Neural progenitor cell (in vitro differentiated cells): ENCODE measurements at regions not wholly inside any gene's neighbourhood (a gene's known extent, or its start where the extent isn't known, plus 50 kb on each side); places are given as distances from the start of the nearest gene placed in this dataset.

ENCODE experiments used
- DNase-seq: peaks from one replicate; pipeline ENCODE4 v3.0.0-alpha.2; 2016; ENCODE audit warnings: low spot score
- H2AFZ ChIP-seq: fragments of 200-600 bp; sonication (generic); replicated peaks from 2 replicates; pipeline ENCODE4 v1.6.1; 2016; ENCODE audit warnings: antibody characterized with exemption
- H3F3A ChIP-seq: fragments of 200-600 bp; sonication (generic); 2 replicates; pipeline ENCODE4 v1.6.1; 2016; ENCODE audit warnings: antibody characterized with exemption, low read depth
- H3K27ac ChIP-seq: fragments of 200-600 bp; sonication (generic); 2 replicates; pipeline ENCODE4 v1.5.1; 2016; ENCODE audit warnings: mild to moderate bottlenecking
- H3K27me3 ChIP-seq: fragments of 200-600 bp; sonication (generic); 2 replicates; pipeline ENCODE4 v1.6.1; 2016; ENCODE audit warnings: mild to moderate bottlenecking, moderate library complexity
- H3K36me3 ChIP-seq: fragments of 200-600 bp; sonication (generic); 2 replicates; pipeline ENCODE4 v1.5.1; 2016
- H3K4me1 ChIP-seq: fragments of 200-600 bp; sonication (generic); 2 replicates; pipeline ENCODE4 v1.6.1; 2016; ENCODE audit warnings: mixed run types
- H3K4me2 ChIP-seq: fragments of 200-600 bp; sonication (generic); 2 replicates; pipeline ENCODE4 v1.6.1; 2016
- H3K4me3 ChIP-seq: fragments of 200-600 bp; sonication (generic); 2 replicates; pipeline ENCODE4 v1.5.1; 2016
- H3K79me2 ChIP-seq: fragments of 200-600 bp; sonication (generic); 2 replicates; pipeline ENCODE4 v1.6.1; 2016; ENCODE audit warnings: low read depth
- H3K9ac ChIP-seq: fragments of 200-600 bp; sonication (generic); 2 replicates; pipeline ENCODE4 v1.6.1; 2016
- H3K9me3 ChIP-seq: fragments of 200-600 bp; sonication (generic); 2 replicates; pipeline ENCODE4 v1.5.1; 2016; ENCODE audit warnings: low read depth
- H4K20me1 ChIP-seq: fragments of 200-600 bp; sonication (generic); 2 replicates; pipeline ENCODE4 v1.6.1; 2016; ENCODE audit warnings: low read depth
- H3K27ac Mint-ChIP-seq: 3 replicates; pipeline ENCODE4 v1.8.0; 2021; ENCODE audit warnings: mixed read lengths
- H3K27me3 Mint-ChIP-seq: 2 replicates; pipeline ENCODE4 v1.8.0; 2022; ENCODE audit warnings: low read depth, mild to moderate bottlenecking, inconsistent platforms, moderate library complexity, mixed read lengths; ENCODE audit not compliant: insufficient read depth
- H3K36me3 Mint-ChIP-seq: 3 replicates; pipeline ENCODE4 v1.8.0; 2021; ENCODE audit warnings: mixed read lengths
- H3K4me1 Mint-ChIP-seq: 3 replicates; pipeline ENCODE4 v1.8.0; 2021; ENCODE audit warnings: mixed read lengths
- H3K4me3 Mint-ChIP-seq: 3 replicates; pipeline ENCODE4 v1.8.0; 2021; ENCODE audit warnings: mild to moderate bottlenecking, moderate library complexity, mixed read lengths
- H3K9me3 Mint-ChIP-seq: 3 replicates; pipeline ENCODE4 v1.8.0; 2020; ENCODE audit warnings: mixed read lengths
- EZH2 ChIP-seq: fragments of 200-600 bp; sonication (generic); IDR thresholded peaks from 2 replicates; pipeline ENCODE4 v1.6.1; 2017; ENCODE audit warnings: antibody characterized with exemption, mild to moderate bottlenecking, moderate library complexity
- EZH2phosphoT487 ChIP-seq: fragments of 200-600 bp; sonication (generic); IDR thresholded peaks from 2 replicates; pipeline ENCODE4 v1.6.1; 2017; ENCODE audit warnings: antibody characterized with exemption
- TF ChIP-seq, protein P1 (sequence below): fragments of 200-600 bp; sonication (generic); IDR thresholded peaks from 2 replicates; pipeline ENCODE4 v1.5.1; 2017; ENCODE audit warnings: antibody characterized with exemption, mild to moderate bottlenecking

- Histone ChIP-seq H3K9me3 (no peaks in the 10 kb centered on the region), H3K27me3 (no peaks in the 10 kb centered on the region), H3K27ac (no peak overlapping the region), H3K4me2 (peak overlapping the region; percentile 31), H4K20me1 (no peaks in the 10 kb centered on the region), H3K79me2 (no peaks in the 10 kb centered on the region), H3F3A (peaks cover 29% of the 10 kb centered on the region), H3K4me1 (peaks cover 33% of the 10 kb centered on the region), H3K4me3 (no peak overlapping the region), H2AFZ (peak overlapping the region; percentile 83), H3K9ac (no peak overlapping the region), H3K36me3 (no peaks in the 10 kb centered on the region)
- Mint-ChIP-seq H3K27me3 (peaks cover 2% of the 10 kb centered on the region), H3K4me1 (peaks cover 64% of the 10 kb centered on the region), H3K36me3 (no peaks in the 10 kb centered on the region), H3K9me3 (peaks cover 2% of the 10 kb centered on the region), H3K27ac (peak overlapping the region; percentile 85), H3K4me3 (no peak overlapping the region)
- DNase-seq: no peak
- no peak for TF ChIP-seq EZH2
- no peak for TF ChIP-seq EZH2phosphoT487
- TF ChIP-seq, protein P1, sequence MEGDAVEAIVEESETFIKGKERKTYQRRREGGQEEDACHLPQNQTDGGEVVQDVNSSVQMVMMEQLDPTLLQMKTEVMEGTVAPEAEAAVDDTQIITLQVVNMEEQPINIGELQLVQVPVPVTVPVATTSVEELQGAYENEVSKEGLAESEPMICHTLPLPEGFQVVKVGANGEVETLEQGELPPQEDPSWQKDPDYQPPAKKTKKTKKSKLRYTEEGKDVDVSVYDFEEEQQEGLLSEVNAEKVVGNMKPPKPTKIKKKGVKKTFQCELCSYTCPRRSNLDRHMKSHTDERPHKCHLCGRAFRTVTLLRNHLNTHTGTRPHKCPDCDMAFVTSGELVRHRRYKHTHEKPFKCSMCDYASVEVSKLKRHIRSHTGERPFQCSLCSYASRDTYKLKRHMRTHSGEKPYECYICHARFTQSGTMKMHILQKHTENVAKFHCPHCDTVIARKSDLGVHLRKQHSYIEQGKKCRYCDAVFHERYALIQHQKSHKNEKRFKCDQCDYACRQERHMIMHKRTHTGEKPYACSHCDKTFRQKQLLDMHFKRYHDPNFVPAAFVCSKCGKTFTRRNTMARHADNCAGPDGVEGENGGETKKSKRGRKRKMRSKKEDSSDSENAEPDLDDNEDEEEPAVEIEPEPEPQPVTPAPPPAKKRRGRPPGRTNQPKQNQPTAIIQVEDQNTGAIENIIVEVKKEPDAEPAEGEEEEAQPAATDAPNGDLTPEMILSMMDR: no peak
Observed at GRCh38 chr17:72034000-72034399, 86.8 kb upstream of the SOX9 start.

DNA sequence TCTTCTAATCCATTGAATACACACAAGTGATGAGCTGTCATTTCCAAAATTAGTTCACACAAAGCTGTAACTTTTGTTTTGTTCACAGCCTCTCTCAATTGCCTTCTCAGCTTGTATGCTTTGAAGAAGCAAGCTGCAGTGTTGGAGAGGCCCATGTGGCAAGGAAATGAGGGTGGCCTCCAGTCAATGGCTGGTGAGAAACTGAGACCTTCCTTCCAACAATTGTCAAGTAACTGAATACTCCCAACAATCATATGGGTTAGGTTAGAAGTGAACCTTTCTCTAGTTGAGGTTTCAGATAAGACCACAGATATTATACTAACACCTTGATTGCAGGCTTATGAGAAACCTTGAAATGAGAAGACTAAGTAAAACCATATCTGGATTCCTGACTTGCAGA is 82.4 kb upstream of the SOX9 start:
- Histone ChIP-seq H3K9me3 (no peaks in the 10 kb centered on the region), H3K79me2 (no peaks in the 10 kb centered on the region), H3K4me2 (no peak overlapping the region), H3K36me3 (no peaks in the 10 kb centered on the region), H4K20me1 (no peaks in the 10 kb centered on the region), H3K4me1 (peaks cover 16% of the 10 kb centered on the region), H3K27ac (no peak overlapping the region), H2AFZ (no peak overlapping the region), H3K27me3 (no peaks in the 10 kb centered on the region), H3K4me3 (no peak overlapping the region), H3K9ac (no peak overlapping the region), H3F3A (no peaks in the 10 kb centered on the region)
- TF ChIP-seq, protein P1: no peak
- no peak for TF ChIP-seq EZH2
- TF ChIP-seq EZH2phosphoT487: no peak
- DNase-seq: no peak
- H3K27ac Mint-ChIP-seq: no peak overlapping the region
- no peaks in the 10 kb centered on the region for H3K36me3 Mint-ChIP-seq
- no peaks in the 10 kb centered on the region for H3K27me3 Mint-ChIP-seq
- no peak overlapping the region for H3K4me3 Mint-ChIP-seq
- peaks cover 36% of the 10 kb centered on the region for H3K4me1 Mint-ChIP-seq
- peaks cover 2% of the 10 kb centered on the region for H3K9me3 Mint-ChIP-seq

DNA sequence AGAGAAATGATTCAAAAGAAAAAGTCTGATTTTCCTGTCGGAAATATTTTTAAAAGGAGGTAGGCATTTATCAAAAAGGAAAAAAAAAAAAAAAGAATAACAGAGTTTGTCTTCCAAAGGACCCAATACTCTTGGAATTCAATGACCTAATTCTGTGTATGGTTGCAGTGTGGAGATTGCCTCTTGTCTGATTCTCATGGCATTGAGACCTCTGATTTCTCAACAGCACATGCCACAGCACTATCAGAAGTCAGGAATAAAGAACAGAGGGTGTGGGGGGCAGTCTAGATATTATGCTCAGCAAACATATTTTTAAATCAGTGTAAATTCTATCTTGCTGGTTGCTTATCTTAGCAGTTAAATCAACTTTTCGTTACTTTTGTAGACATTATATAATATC is 81.3 kb upstream of the SOX9 start:
- H3K4me1 ChIP-seq: peaks cover 6% of the 10 kb centered on the region
- Mint-ChIP-seq H3K9me3 (peaks cover 2% of the 10 kb centered on the region), H3K27me3 (no peaks in the 10 kb centered on the region), H3K27ac (no peak overlapping the region), H3K4me3 (no peak overlapping the region), H3K36me3 (no peaks in the 10 kb centered on the region), H3K4me1 (peaks cover 27% of the 10 kb centered on the region)
- no peaks in the 10 kb centered on the region for H3K27me3 ChIP-seq
- no peaks in the 10 kb centered on the region for H4K20me1 ChIP-seq
- no peaks in the 10 kb centered on the region for H3K9me3 ChIP-seq
- H3K27ac ChIP-seq: no peak overlapping the region
- H2AFZ ChIP-seq: no peak overlapping the region
- no peak overlapping the region for H3K4me2 ChIP-seq
- no peaks in the 10 kb centered on the region for H3F3A ChIP-seq
- TF ChIP-seq EZH2 (no peak), EZH2phosphoT487 (no peak)
- TF ChIP-seq, protein P1: no peak
- H3K9ac ChIP-seq: no peak overlapping the region
- H3K36me3 ChIP-seq: no peaks in the 10 kb centered on the region
- H3K4me3 ChIP-seq: no peak overlapping the region
- no peaks in the 10 kb centered on the region for H3K79me2 ChIP-seq
- DNase-seq: no peak
